ENCODE measurements at regions not wholly inside any gene's neighbourhood (a gene's known extent, or its start where the extent isn't known, plus 50 kb on each side); places are given as distances from the start of the nearest gene placed in this dataset.
"Not testable (repeated sequence)": the region's sequence is repeated elsewhere in the genome, so short reads cannot be mapped to it uniquely, and the experiment has no call there.

DNA sequence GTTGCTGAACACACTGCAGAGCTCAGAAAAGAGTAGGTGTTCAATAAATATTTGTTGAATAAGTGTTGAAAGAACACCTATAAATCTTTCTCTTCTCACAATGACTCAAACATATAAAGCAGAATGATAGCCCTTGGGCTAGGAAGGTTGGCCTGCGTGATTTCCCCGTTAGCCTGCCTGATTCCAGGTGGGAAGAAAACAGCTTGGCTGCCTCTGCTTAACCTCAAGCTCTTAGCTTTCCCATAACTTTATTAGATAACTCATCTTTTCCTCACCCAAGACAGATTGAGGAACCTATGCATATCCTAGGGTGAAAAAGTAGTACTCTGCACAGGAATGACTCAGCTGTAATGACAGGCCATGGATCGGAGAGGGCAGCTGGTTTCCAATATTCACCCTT lies 300.3 kb upstream of the ID4 start:
- no peak for DNase-seq (ENCODE audit: low read depth in 2 of 2)

DNA sequence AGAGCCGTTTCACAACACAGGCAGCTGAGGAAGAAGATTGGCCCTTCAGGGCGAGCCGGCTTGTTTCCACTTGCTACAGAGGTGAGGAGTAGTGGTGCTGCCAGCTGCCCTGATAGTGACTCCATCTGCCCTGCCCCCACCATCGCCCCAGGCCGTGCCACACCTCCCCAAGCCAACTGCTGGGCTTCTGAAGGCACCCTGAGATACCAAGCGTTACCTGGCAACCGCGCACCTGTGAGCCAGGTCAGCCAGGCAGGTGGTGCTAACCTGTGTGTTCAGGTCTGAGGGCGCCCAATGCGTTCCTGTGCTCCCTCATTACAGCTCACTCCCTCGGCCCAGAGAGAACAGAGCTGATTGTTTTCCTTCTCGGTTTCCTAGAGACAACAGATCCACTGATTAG lies 299.1 kb upstream of the ID4 start:
- no peak for DNase-seq (ENCODE audit: low read depth in 2 of 2)

DNA sequence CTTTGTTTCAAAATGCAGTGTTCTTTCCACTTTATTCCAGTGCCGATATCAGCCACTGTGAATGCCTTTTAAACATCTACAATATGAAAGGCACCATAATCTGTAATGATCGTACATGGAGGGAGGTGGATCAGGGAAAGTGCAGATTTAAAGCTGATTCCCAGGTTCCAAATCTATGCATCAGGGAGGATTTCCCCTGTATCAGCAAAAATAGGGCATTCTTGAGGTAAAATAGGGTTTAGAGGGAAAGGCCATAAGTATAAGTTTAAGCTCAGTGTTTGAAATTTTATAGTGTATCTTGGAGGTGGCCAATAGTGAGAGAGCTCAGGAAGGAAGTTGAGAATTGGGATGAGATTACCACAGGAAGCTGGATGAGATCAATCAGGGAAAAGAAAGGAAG lies 289.7 kb upstream of the ID4 start:
- no peak for DNase-seq (ENCODE audit: low read depth in 2 of 2)

DNA sequence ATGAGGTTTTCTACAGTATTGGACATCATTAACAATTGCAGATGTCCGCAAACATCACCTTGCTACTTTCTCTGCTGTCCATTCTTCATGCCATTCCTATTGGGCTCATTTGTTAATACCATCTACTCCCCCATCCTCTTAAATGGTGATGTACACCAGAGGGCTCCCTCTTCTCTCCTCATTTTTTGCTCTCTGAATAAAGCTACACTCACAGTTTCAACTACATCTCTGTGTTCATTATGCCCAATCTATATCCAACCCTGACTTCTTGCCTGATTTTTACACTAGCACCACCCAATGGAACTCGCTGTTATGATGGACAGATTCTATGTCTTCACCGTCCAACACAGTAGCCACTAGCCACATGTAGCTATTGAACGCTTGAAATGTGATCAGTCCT lies 288.1 kb upstream of the ID4 start:
- no peak for DNase-seq (ENCODE audit: low read depth in 2 of 2)

DNA sequence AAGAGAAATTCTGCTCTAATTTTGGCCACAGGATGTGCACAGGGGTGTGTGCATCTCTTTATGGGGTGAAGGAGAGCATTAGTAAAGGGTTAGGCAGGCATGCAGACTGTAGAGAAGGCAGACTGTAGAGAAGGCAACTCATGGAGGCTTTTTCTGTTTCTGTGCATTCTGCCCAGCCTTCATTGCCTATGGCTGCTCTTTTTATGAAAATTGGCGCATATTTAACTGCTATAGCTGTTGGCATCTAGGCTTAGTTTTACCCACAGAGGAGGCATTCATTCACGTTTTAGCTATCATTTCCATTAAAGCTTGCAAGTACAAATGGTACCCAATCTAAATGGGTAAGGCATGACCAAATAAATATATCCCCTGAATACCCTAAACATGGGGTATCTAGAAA lies 286.8 kb upstream of the ID4 start:
- no peak for DNase-seq (ENCODE audit: low read depth in 2 of 2)

DNA sequence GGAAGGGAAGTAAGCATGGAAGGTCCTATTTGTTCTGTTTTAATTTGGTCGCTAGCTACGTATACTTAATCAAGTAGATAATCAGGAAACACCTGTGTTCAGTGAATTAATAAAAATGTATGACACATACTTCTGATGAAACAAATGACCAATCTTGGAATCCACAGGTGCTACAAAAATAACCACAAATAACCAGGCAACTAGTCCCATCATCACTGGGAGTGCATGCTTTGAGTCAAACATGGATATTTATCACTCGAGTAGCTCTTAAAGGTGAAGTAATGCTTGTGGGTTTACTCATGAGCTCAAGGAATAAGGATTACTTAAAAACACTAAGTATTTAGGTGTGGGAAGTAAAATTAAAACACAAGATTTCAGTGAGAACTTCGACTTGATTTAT lies 285.6 kb upstream of the ID4 start:
- no peak for DNase-seq (ENCODE audit: low read depth in 2 of 2)

DNA sequence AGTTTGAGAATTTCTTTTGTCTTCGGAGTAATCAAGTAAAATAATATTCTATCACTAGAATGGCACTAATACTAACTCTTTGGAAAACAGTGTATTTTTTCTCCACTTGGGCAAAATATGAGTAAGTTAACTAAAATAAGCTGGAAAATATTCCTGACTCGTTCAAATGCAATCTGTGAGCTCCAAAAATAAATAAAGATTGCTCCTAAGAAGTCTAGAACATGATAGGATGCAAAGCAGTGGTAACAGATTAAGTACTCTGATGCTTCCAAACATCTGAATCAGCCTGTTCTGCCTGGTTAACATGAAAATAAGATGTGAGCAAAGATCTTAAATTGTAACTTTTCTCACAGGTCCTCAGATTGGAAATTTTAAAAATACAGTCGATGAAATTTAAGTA lies 285.1 kb upstream of the ID4 start:
- no peak for DNase-seq (ENCODE audit: low read depth in 2 of 2)

DNA sequence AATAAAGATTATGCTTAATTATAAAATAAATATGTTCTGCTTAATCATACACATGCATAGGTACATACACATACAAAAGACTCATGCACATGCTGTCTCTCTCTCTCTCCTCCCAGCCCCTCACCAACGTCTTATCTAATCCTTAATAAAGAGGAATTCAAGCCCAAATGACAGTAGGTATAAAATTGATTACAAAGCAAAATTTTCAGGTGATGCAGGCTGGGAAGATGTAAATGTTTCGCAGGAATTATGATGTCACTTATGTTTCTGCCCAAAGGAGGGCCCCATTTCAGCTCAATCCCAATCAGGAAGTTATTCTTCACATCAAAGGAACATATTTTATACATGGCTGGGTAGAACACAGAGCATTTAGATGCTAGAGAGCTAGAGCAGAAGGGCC lies 284.6 kb upstream of the ID4 start:
- no peak for DNase-seq (ENCODE audit: low read depth in 2 of 2)

DNA sequence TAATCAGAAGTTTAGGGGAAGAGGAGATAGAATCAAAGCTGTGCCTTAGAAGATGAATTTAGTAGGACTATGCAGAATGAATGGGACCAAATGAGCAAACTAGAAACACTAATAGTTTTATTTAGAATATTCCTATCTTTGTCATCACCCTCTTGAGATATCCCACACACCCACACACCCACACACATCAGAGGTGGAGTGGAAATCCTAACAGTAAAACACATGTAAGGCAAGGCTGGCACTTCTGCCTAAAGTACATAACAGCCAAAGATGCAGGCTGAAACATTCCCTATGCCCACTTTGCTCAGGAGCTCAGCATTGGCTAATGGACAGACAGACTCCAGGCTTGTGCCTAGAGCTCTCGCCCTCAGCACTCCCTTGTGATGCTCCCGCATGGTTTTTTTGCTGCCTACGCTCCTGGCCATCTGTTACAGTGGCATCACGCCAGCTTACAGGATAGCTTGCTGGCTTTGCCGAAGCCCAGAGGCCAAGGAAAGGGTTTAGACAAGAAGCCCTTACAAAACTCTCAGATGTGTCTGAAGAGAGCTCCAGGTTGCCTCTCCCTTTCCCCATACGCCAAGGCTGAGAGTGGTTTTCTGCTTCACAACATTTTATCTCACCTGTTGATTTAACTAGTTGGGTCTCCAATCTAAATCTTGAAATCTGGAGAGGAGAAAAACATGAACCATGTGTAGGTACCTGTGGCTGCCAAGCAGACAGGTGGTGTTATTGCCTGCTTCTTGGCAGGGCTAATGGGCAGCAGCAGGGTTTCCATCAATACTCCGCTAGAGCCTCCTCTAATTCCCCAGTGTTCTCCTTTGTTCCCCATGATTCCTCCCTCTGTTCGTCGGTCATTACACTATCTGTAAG lies 282.6 kb upstream of the ID4 start:
- no peak for DNase-seq (ENCODE audit: low read depth in 2 of 2)

GRCh38 chr6:19557191-19557590 lies 280.0 kb upstream of the ID4 start:
- no peak for DNase-seq (ENCODE audit: low read depth in 2 of 2)

GRCh38 chr6:19558201-19558600 lies 279.0 kb upstream of the ID4 start:
- no peak for DNase-seq (ENCODE audit: low read depth in 2 of 2)

DNA sequence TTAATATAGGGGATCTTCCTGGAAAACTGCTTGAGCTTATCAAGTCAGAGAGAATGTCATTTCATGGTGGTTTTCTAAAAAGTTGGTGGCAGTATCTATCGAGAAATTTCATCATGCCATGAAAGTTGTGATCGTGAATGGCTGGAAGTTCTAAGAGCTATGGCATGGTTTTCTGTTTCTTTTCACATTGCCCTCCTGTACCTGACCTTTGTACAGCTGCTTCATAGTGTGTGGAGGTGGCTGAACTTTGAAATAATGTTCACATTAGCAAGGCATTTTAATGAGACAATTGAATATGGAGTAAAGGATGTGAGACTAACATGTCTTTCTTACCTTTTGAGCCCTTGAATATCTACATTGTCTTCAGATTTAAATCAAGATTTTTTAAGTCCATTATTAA lies 278.2 kb upstream of the ID4 start:
- no peak for DNase-seq (ENCODE audit: low read depth in 2 of 2)

DNA sequence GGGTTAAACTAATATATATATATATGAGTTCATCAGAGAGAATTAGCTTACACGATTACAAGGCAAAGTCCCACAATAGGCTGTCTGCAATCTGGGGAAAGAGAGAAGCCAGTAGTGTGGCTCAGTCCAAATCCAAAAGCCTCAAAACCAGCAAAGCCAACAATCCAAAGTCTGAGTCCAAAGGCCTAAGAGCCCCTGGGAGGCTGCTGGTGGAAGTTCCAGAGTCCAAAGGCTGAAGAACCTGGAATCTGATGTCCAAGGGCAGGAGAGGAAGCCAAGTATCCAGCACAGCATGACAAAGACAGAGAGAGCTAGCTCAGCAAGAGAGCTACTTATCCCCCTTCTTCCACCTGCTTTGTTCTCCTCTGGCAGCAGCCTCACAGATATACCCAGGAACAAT lies 274.7 kb upstream of the ID4 start:
- no peak for DNase-seq (ENCODE audit: low read depth in 2 of 2)

GRCh38 chr6:19569563-19569962 lies 267.6 kb upstream of the ID4 start:
- DNase-seq (ENCODE audit: low read depth in 2 of 2) = no peak

DNA sequence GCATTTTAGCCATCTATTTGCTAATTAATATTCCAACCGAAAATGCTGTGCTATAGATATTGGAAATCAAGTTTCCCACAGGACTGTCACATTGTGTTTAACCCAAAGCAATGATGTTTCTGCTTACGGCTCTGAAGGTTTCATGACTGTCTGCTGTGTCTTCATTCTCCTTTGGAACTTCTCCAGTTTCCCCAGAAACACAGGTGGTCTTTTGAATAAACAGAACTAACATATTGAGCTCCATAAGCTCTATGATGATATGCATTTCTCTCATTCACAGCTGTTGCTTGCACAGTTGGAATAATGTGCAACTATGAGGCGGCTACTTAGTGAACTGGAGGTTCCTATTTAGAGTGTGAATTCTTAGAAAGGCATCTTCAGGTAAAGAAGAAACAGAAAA lies 266.0 kb upstream of the ID4 start:
- DNase-seq (ENCODE audit: low read depth in 2 of 2) = no peak

DNA sequence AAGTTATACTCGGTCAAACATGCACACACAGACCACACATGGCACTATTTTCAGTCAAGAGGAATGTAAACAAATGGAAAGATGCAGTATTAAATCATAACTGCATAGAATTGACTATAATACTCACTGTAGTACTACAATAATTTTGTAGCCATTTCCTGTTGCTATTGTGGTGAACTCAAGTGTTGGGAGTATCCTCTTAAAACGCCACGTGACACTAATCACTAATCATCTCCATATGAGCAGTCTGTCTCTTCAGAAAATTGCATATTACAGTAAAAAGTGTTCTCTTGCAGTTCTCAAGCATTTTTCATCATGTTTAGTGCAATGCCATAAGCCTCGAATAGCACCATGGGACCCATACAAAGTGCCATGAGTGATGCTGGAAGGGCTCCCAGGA lies 258.7 kb upstream of the ID4 start:
- DNase-seq (ENCODE audit: low read depth in 2 of 2) = no peak

DNA sequence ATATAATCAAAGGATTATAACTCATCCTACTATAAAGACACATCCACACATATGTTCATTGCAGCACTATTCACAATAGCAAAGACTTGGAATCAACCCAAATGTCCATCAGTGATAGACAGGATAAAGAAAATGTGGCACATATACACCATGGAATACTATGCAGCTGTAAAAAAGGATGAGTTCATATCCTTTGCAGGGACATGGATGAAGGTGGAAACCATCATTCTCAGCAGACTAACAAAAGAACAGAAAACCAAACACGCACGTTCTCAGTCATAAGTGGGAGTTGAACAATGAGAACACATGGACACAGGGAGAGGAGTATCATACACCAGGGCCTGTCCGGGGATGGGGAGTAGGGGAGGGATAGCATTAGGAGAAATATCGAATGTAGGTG lies 253.0 kb upstream of the ID4 start:
- not testable (repeated sequence) for DNase-seq (ENCODE audit: low read depth in 2 of 2)

- DNase-seq (ENCODE audit: low read depth in 2 of 2) = no peak
Measured at GRCh38 chr6:19587238-19587942, 249.8 kb upstream of the ID4 start.

DNA sequence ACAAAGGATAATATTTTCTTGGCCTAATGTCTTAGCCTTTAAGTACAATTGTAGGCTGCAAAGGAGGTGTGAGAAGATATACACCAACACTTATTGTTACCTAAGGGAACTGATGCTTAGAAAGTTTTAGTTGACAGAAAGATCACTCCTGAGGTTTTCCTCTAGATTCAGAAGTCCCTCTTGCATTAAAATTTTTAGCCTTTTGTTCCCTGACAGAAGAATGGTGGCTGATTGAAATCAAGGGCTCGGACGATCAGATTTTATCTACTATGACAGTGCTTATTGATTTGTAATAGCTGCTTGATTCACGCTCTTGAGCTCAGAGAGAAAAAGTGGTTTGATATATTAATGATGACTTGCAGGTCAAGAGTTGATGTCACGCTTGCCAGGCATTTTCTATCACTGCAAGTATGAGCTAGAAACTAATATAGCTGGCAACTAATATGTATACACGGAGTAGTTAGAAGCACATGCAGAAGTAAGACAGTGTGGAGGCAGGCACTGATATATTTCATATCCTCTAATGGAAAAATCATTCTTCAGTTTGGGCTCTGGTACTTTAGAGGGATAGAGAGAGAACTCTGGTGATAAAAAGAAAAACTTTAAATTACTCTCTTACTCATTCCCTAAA lies 246.6 kb upstream of the ID4 start:
- DNase-seq (ENCODE audit: low read depth in 2 of 2) = no peak

DNA sequence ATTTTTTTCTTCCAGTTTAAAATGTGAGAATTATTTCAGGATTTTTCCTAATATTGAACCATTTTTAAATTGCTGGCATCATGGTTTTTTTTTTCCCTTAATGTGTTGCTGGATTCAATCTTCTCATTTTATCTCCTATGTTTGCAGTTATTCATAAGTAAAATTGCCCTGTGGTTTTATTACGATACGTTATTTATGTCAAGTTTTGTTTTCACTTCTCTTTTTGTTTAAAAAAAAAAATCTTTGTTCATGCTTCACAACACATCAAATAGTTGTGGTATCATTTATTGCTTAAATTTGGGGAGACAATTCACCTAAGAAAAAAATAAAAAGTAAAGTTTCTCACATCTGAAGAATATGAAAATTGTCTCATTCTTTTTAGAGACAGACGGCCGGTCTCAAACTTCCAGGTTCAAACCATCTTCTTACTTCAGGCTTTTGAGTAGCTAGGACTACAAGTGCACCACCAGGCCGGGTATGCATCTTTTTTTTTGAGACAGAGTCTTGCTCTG lies 239.3 kb upstream of the ID4 start:
- no peak for DNase-seq (ENCODE audit: low read depth in 2 of 2)

DNA sequence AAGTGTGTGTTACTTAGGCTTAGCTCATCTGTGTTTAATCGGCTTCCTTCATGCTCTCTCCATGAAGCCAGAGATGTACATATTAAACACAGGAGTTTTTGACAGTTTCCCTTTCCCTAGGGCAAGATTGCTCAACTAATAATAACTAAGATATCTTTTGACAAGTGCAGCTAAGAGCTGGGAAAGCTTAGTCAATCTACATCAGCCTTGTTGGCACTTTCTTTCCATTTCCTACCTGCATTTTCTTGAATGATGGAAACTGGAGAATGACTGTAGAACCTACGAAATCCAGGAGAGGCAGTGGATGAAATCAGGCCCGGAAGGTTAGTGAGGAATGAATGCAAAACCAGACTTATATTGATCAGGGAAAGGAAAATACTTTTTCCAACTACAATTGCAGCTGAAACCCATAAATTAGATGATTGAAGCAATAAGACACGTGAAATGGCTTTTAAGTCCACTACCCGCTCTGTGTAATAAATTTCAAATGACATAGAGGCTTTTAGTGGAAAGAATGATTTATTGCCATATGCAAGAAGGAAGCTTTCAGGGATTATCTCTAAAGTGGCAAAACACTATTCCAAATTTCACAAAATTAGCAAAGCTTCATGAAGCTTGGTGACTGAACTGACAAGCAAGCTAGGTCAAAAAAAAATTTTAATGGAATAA lies 237.2 kb upstream of the ID4 start:
- DNase-seq (ENCODE audit: low read depth in 2 of 2) = no peak

- DNase-seq (ENCODE audit: low read depth in 2 of 2) = no peak
Measured at GRCh38 chr6:19602434-19603013, 234.6 kb upstream of the ID4 start.
